Ramos (cell line): ENCODE measurements at regions not wholly inside any gene's neighbourhood (a gene's known extent, or its start where the extent isn't known, plus 50 kb on each side); places are given as distances from the start of the nearest gene placed in this dataset.

ENCODE experiments used
- in situ Hi-C: fragments of 300-500 bp; cut with MboI; formaldehyde crosslinking; loops from one replicate; pipeline ENCODE4 v1.14.3; 2022; ENCODE audit warnings: low sequenced_read_pairs; ENCODE audit not compliant: unreplicated experiment

GRCh38 chr18:2050702-2051201, 520.6 kb downstream of the METTL4 start:
- in situ Hi-C loops = no loop called here

GRCh38 chr18:2053490-2054089, 517.7 kb downstream of the METTL4 start:
- in situ Hi-C loops = no loop called here

- in situ Hi-C loops = no loop called here
These were observed 512.0 kb downstream of the METTL4 start for GRCh38 chr18:2059336-2059735.

- in situ Hi-C loops = no loop called here
These were observed 511.2 kb downstream of the METTL4 start for GRCh38 chr18:2060086-2060485.

- in situ Hi-C loops = no loop called here
These were observed 500.7 kb downstream of the METTL4 start for GRCh38 chr18:2070631-2071030.

- in situ Hi-C loops = loop anchor here (25.0 kb wide), 1 partner anchor 112 kb away; no protein-coding TSS in a partner anchor
These were observed 495.8 kb downstream of the METTL4 start for GRCh38 chr18:2075499-2075898.

- in situ Hi-C loops = loop anchor here (25.0 kb wide), 1 partner anchor 105 kb away; no protein-coding TSS in a partner anchor
These were observed 488.6 kb downstream of the METTL4 start for GRCh38 chr18:2082676-2083075.

GRCh38 chr18:2083691-2084090, 487.6 kb downstream of the METTL4 start:
- in situ Hi-C loops = loop anchor here (25.0 kb wide), 1 partner anchor 104 kb away; no protein-coding TSS in a partner anchor

GRCh38 chr18:2086439-2086838, 484.9 kb downstream of the METTL4 start:
- in situ Hi-C loops = loop anchor here (25.0 kb wide), 1 partner anchor 101 kb away; no protein-coding TSS in a partner anchor

- in situ Hi-C loops = loop anchor here (25.0 kb wide), 1 partner anchor 99 kb away; no protein-coding TSS in a partner anchor
These were observed 483.2 kb downstream of the METTL4 start for GRCh38 chr18:2087877-2088673.

GRCh38 chr18:2089396-2089795, 481.9 kb downstream of the METTL4 start:
- in situ Hi-C loops = loop anchor here (25.0 kb wide), 1 partner anchor 98 kb away; no protein-coding TSS in a partner anchor

- in situ Hi-C loops = loop anchor here (25.0 kb wide), 1 partner anchor 95 kb away; no protein-coding TSS in a partner anchor
These were observed 479.4 kb downstream of the METTL4 start for GRCh38 chr18:2091937-2092336.

GRCh38 chr18:2096551-2096950, 474.8 kb downstream of the METTL4 start:
- in situ Hi-C loops = loop anchor here (25.0 kb wide), 1 partner anchor 91 kb away; no protein-coding TSS in a partner anchor

GRCh38 chr18:2100694-2101213, 470.6 kb downstream of the METTL4 start:
- in situ Hi-C loops = loop anchor here (10.0 to 25.0 kb wide), 2 partner anchors 237 to 434 kb away; no protein-coding TSS in a partner anchor

- in situ Hi-C loops = loop anchor here (10.0 to 25.0 kb wide), 2 partner anchors 235 to 433 kb away; no protein-coding TSS in a partner anchor
These were observed 469.3 kb downstream of the METTL4 start for GRCh38 chr18:2102022-2102421.

GRCh38 chr18:2103299-2103698, 468.0 kb downstream of the METTL4 start:
- in situ Hi-C loops = loop anchor here (10.0 to 25.0 kb wide), 2 partner anchors 234 to 432 kb away; no protein-coding TSS in a partner anchor

- in situ Hi-C loops = loop anchor here (10.0 to 25.0 kb wide), 2 partner anchors 232 to 430 kb away; no protein-coding TSS in a partner anchor
These were observed 466.5 kb downstream of the METTL4 start for GRCh38 chr18:2104620-2105462.

- in situ Hi-C loops = loop anchor here (10.0 to 25.0 kb wide), 2 partner anchors 229 to 426 kb away; no protein-coding TSS in a partner anchor
These were observed 462.7 kb downstream of the METTL4 start for GRCh38 chr18:2108591-2108990.

GRCh38 chr18:2111456-2111855, 459.8 kb downstream of the METTL4 start:
- in situ Hi-C loops = loop anchor here (25.0 kb wide), 1 partner anchor 226 kb away; no protein-coding TSS in a partner anchor
